H1 (cell line): ENCODE measurements at regions not wholly inside any gene's neighbourhood (a gene's known extent, or its start where the extent isn't known, plus 50 kb on each side); places are given as distances from the start of the nearest gene placed in this dataset.

Source experiments
- EGR1 ChIP-seq: IDR thresholded peaks from 2 replicates; pipeline ENCODE4 v1.6.1; 2011; ENCODE audit warnings: low read depth, low read length, borderline replicate concordance
- GABPA ChIP-seq: IDR thresholded peaks from 2 replicates; pipeline ENCODE4 v1.6.1; 2011; ENCODE audit warnings: mild to moderate bottlenecking, low read length, moderate library complexity, borderline replicate concordance; ENCODE audit not compliant: insufficient read depth
- GTF2F1 ChIP-seq: IDR thresholded peaks from 2 replicates; pipeline ENCODE4 v1.6.1; 2012; ENCODE audit warnings: low read depth, low read length, improper control_type of control experiment, borderline replicate concordance
- NRF1 ChIP-seq: IDR thresholded peaks from 2 replicates; pipeline ENCODE4 v1.6.1; 2011; ENCODE audit warnings: mild to moderate bottlenecking, low read depth, low read length, improper control_type of control experiment
- SP4 ChIP-seq: IDR thresholded peaks from 2 replicates; pipeline ENCODE4 v1.6.1; 2012; ENCODE audit warnings: low read length, inconsistent platforms
- TBP ChIP-seq: IDR thresholded peaks from 2 replicates; pipeline ENCODE4 v1.6.1; 2011; ENCODE audit warnings: low read depth, low read length, improper control_type of control experiment
- TF ChIP-seq, protein P1 (sequence below): fragments of 300-600 bp; sonication (generic); IDR thresholded peaks from 2 replicates; pipeline ENCODE4 v1.7.1; 2012; ENCODE audit warnings: low read length, moderate library complexity, mild to moderate bottlenecking, inconsistent platforms; ENCODE audit not compliant: insufficient replicate concordance

DNA sequence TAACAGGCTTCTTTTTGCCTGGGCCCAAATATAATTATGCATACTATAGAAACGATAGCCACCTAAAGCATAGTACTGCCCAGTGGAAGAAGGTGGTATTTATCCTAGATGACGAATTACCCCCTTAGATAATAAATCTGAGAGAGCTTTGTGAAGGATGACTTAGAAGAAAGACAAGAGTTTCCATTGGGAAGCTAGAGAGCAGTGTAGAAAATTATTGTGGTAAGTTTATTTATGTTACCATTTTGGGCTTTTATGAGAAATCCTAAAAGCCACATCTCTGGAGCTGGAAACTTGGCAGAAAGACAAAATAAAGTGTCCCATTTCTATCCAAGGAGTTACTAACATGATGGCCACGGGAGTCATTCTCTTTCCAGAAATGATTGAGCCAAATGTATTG, 172.0 kb upstream of the SEMA6A start (continued):
- TF ChIP-seq, protein P1, sequence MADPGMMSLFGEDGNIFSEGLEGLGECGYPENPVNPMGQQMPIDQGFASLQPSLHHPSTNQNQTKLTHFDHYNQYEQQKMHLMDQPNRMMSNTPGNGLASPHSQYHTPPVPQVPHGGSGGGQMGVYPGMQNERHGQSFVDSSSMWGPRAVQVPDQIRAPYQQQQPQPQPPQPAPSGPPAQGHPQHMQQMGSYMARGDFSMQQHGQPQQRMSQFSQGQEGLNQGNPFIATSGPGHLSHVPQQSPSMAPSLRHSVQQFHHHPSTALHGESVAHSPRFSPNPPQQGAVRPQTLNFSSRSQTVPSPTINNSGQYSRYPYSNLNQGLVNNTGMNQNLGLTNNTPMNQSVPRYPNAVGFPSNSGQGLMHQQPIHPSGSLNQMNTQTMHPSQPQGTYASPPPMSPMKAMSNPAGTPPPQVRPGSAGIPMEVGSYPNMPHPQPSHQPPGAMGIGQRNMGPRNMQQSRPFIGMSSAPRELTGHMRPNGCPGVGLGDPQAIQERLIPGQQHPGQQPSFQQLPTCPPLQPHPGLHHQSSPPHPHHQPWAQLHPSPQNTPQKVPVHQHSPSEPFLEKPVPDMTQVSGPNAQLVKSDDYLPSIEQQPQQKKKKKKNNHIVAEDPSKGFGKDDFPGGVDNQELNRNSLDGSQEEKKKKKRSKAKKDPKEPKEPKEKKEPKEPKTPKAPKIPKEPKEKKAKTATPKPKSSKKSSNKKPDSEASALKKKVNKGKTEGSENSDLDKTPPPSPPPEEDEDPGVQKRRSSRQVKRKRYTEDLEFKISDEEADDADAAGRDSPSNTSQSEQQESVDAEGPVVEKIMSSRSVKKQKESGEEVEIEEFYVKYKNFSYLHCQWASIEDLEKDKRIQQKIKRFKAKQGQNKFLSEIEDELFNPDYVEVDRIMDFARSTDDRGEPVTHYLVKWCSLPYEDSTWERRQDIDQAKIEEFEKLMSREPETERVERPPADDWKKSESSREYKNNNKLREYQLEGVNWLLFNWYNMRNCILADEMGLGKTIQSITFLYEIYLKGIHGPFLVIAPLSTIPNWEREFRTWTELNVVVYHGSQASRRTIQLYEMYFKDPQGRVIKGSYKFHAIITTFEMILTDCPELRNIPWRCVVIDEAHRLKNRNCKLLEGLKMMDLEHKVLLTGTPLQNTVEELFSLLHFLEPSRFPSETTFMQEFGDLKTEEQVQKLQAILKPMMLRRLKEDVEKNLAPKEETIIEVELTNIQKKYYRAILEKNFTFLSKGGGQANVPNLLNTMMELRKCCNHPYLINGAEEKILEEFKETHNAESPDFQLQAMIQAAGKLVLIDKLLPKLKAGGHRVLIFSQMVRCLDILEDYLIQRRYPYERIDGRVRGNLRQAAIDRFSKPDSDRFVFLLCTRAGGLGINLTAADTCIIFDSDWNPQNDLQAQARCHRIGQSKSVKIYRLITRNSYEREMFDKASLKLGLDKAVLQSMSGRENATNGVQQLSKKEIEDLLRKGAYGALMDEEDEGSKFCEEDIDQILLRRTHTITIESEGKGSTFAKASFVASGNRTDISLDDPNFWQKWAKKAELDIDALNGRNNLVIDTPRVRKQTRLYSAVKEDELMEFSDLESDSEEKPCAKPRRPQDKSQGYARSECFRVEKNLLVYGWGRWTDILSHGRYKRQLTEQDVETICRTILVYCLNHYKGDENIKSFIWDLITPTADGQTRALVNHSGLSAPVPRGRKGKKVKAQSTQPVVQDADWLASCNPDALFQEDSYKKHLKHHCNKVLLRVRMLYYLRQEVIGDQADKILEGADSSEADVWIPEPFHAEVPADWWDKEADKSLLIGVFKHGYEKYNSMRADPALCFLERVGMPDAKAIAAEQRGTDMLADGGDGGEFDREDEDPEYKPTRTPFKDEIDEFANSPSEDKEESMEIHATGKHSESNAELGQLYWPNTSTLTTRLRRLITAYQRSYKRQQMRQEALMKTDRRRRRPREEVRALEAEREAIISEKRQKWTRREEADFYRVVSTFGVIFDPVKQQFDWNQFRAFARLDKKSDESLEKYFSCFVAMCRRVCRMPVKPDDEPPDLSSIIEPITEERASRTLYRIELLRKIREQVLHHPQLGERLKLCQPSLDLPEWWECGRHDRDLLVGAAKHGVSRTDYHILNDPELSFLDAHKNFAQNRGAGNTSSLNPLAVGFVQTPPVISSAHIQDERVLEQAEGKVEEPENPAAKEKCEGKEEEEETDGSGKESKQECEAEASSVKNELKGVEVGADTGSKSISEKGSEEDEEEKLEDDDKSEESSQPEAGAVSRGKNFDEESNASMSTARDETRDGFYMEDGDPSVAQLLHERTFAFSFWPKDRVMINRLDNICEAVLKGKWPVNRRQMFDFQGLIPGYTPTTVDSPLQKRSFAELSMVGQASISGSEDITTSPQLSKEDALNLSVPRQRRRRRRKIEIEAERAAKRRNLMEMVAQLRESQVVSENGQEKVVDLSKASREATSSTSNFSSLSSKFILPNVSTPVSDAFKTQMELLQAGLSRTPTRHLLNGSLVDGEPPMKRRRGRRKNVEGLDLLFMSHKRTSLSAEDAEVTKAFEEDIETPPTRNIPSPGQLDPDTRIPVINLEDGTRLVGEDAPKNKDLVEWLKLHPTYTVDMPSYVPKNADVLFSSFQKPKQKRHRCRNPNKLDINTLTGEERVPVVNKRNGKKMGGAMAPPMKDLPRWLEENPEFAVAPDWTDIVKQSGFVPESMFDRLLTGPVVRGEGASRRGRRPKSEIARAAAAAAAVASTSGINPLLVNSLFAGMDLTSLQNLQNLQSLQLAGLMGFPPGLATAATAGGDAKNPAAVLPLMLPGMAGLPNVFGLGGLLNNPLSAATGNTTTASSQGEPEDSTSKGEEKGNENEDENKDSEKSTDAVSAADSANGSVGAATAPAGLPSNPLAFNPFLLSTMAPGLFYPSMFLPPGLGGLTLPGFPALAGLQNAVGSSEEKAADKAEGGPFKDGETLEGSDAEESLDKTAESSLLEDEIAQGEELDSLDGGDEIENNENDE, result no peak
- TF ChIP-seq TBP (no peak), GTF2F1 (no peak), NRF1 (no peak), SP4 (no peak), EGR1 (no peak), GABPA (no peak)
